Fibroblast of pulmonary artery (primary cell): ENCODE measurements at regions not wholly inside any gene's neighbourhood (a gene's known extent, or its start where the extent isn't known, plus 50 kb on each side); places are given as distances from the start of the nearest gene placed in this dataset.

ENCODE experiments used
- DNase-seq: peaks from one replicate; pipeline ENCODE4 v3.0.0-alpha.2; 2010; ENCODE audit warnings: low read depth
- H3K4me3 ChIP-seq: replicated peaks from 2 replicates; pipeline ENCODE4 v1.5.1; 2011; ENCODE audit warnings: low read depth, mild to moderate bottlenecking, control low read depth, low read length, moderate library complexity
- TF ChIP-seq, protein P1 (sequence below): IDR thresholded peaks from 2 replicates; pipeline ENCODE4 v1.5.1; 2011; ENCODE audit warnings: mild to moderate bottlenecking, control low read depth, low read length, inconsistent platforms; ENCODE audit errors: missing control alignments

DNA sequence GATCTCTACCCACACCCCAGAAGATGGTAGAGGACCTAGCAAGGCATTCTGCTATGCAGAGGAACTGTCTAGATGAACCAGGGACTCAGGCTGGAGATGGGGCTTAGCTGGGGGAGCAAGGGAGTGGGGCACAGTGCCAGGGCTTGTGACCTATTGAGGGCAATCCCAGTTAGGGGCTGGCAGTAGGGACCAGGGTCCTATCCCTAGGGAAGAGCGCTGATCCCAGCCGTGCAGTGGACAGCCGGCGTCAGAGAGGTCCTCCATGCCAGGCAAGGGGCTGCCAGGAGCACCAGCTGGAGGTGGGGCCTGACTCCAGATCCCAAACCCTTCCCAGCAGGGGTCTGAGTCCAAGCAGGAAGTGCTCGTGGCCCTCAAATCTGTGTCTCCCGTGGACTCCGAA is 52.7 kb upstream of the NEURL1B start:
- H3K4me3 ChIP-seq = no peak overlapping the region
- TF ChIP-seq, protein P1, sequence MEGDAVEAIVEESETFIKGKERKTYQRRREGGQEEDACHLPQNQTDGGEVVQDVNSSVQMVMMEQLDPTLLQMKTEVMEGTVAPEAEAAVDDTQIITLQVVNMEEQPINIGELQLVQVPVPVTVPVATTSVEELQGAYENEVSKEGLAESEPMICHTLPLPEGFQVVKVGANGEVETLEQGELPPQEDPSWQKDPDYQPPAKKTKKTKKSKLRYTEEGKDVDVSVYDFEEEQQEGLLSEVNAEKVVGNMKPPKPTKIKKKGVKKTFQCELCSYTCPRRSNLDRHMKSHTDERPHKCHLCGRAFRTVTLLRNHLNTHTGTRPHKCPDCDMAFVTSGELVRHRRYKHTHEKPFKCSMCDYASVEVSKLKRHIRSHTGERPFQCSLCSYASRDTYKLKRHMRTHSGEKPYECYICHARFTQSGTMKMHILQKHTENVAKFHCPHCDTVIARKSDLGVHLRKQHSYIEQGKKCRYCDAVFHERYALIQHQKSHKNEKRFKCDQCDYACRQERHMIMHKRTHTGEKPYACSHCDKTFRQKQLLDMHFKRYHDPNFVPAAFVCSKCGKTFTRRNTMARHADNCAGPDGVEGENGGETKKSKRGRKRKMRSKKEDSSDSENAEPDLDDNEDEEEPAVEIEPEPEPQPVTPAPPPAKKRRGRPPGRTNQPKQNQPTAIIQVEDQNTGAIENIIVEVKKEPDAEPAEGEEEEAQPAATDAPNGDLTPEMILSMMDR = no peak
- no peak for DNase-seq

DNA sequence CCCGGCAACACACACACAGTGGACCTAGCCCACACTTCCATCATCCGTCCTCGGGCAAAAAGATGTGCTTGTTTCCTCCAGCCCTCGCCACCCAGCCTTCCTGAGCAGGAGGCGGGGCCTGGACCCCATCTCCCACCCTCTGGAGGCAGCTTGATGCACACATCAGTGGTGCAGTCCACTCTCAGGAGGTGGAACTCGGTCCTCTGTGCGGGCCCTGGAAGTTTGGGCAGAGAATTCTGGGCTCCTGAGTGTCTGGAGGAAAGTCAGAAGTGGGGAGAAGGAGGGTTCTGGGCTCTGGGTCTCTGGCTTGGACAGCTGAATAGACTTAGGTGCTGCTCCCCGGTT is 54.0 kb upstream of the NEURL1B start:
- DNase-seq = no peak
- H3K4me3 ChIP-seq = no peak overlapping the region
- TF ChIP-seq, protein P1 = no peak

DNA sequence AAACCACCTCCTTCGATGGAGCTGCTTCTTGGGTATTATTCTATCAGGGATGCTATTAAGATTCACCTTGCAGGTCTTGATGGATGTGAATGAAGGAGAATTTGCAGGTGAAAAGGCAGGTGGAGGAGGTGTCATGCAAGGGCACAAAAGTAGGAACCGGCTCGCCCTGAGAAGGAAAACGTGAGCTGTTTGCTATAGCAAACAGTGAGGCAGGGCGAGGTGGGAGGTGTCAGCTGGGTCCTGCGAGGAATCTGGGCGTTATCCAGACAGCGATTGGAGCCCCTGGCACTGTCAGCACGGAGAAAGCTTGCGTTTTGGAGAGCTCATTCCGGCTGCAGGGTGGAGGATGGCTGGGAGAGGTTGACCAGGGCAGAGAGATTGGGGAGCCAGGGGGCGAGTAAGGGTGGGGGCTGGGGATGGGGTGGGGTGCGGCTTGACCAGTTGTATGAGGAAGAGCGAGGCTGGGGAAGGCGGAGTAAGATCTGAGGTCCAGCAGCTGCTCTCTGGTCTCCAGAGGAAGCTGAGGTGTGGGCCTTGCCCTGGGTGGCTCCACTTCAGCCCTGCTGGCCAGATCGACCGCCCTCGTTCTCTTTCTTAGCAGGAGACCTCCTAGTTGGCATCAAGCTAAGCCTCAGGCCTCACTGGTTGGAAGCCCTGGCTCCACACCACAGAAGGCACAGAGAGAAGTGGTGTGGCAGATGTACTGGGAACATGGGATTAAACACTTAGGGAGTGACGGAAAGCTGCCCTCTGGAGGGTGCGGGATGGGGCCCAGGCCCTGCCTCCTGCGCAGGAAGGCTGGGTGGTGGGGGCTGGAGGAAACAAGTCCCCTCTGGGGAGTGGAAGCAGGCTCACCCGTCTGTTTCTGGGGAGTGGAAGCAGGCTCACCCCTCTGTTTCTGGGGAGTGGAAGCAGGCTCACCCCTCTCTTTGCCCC is 54.7 kb upstream of the NEURL1B start:
- TF ChIP-seq, protein P1 = no peak
- no peak for DNase-seq
- no peak overlapping the region for H3K4me3 ChIP-seq

DNA sequence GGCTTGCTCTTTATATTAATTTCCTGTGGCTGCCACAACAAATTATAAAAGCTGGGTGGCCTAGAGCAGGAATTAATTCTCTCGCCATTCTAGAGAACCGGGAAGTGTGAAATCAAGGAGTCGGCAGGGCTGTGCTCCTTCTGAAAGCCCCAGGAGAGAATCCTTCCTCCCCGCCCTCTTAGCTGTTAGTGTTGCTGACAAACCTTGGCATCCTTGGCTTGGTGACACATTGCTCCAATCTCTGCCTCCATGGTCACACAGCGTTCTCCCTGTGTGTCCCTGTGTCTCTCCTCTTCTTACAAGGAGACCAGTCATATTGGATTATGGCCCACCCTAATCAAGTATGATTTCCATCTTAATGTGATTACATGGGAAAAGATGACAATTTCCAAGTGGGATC is 55.9 kb upstream of the NEURL1B start:
- TF ChIP-seq, protein P1 = no peak
- no peak overlapping the region for H3K4me3 ChIP-seq
- no peak for DNase-seq

DNA sequence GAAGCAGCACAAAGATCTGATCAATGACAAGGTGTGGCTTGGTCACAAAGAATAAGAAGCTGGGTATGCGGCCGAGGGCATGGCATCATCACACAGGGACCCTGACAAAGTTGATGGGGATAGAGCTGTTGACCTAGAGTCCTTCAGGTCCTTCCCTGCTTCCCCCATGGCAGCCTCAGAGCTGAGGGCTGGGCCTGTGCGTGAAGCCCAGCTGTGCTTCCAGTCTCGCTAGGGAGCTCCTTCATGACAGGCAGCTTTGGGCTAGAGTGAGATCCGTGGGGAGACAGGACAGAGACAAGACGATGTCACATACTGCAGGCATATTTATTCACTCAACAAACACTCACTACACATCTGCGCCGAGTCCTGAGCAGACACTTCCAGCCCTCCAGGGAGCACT is 56.4 kb upstream of the NEURL1B start:
- no peak overlapping the region for H3K4me3 ChIP-seq
- DNase-seq = no peak
- TF ChIP-seq, protein P1 = no peak

DNA sequence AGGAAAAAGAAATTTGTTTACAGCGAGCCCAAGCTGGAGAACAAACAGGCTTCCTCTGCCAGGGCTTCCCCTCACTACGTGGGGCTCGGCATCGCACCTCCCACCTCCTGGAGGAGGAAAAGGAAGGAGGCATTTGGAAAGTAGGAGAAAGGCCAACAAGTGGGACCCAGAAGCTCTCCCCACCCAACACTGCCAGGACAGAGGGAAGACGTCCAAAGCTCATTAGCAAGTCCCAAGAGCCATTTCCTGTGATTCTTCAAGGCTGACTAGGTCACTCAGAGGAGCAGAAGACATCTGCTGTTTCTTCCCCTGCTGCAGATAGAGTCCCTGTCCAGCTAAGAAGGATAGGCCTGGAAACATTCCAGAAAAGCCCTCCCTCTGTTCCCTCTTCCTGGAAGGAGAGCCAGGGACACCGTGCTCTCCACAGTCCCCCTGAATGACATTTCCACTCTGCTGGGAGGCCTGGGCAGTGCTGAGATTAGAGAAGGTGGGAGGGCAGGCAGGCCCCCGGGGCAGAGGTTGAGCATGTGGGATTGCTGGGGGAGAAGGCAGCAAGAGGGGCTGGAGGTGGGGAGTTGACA is 57.0 kb upstream of the NEURL1B start:
- no peak overlapping the region for H3K4me3 ChIP-seq
- DNase-seq = peak; percentile 72
- TF ChIP-seq, protein P1 = no peak
